ENCODE measurements at regions not wholly inside any gene's neighbourhood (a gene's known extent, or its start where the extent isn't known, plus 50 kb on each side); places are given as distances from the start of the nearest gene placed in this dataset.

DNA sequence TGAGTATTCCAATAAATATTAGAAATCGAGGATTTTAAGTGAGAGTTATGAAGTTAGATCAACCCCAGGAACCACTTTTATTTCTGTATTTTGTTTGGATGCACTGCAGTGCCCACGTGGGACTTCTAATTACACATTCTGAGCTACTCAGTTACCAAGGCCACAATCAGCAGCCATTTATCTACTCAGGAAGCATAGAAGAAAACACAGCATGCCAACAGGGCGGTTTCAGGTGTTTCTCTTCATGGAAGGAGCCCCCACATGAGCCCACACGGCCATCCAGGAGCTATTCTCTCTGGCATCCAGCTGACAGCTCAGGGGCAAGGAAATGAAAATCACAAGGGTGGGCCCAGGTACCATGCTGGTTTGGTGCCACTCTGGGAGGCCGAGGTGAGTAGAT, 266.5 kb upstream of the MKLN1 start:
- Histone ChIP-seq H3K4me1 (ENCODE audit: control insufficient read depth, extremely low read depth, insufficient read depth, low read length) (no peaks in the 10 kb centered on the region), H3K27me3 (ENCODE audit: control insufficient read depth, extremely low read depth, insufficient read depth, low read length) (no peaks in the 10 kb centered on the region), H3K36me3 (ENCODE audit: control insufficient read depth in 2 of 2, extremely low read depth in 1 of 2, insufficient read depth in 2 of 2, low read length in 2 of 2) (no peaks in the 10 kb centered on the region), H4K20me1 (ENCODE audit: control insufficient read depth, extremely low read depth, insufficient read depth, low read length) (no peaks in the 10 kb centered on the region), H3K9ac (ENCODE audit: control insufficient read depth, extremely low read depth, insufficient read depth, low read length) (no peak overlapping the region), H3K79me2 (ENCODE audit: control insufficient read depth, insufficient read depth, low read length) (no peaks in the 10 kb centered on the region), H3K4me2 (ENCODE audit: control insufficient read depth, extremely low read depth, insufficient read depth, low read depth, low read length) (no peak overlapping the region), H3K9me1 (ENCODE audit: control insufficient read depth, extremely low read depth, insufficient read depth, low read length) (no peaks in the 10 kb centered on the region), H3K4me3 (ENCODE audit: control insufficient read depth in 2 of 3, extremely low read depth in 1 of 3, insufficient read depth in 2 of 3, low read depth in 1 of 3, low read length in 3 of 3) (no peak overlapping the region), H3K27ac (ENCODE audit: control insufficient read depth, insufficient read depth, low read length) (no peak overlapping the region), H3K9me3 (ENCODE audit: control insufficient read depth, low read depth, low read length) (no peaks in the 10 kb centered on the region), H2AFZ (ENCODE audit: control insufficient read depth, low read length) (no peak overlapping the region)
- dilution Hi-C loops (cut with MboI; ENCODE audit: extremely low pct_ligation_motif_present, low sequenced_read_pairs): no loop called here
- no peak for TF ChIP-seq EZH2 (IDR thresholded peaks at IDR 0.05; ENCODE audit: low read length)
- no peak for FAIRE-seq
- no peak for DNase-seq (ENCODE audit: low read depth, low spot score)

DNA sequence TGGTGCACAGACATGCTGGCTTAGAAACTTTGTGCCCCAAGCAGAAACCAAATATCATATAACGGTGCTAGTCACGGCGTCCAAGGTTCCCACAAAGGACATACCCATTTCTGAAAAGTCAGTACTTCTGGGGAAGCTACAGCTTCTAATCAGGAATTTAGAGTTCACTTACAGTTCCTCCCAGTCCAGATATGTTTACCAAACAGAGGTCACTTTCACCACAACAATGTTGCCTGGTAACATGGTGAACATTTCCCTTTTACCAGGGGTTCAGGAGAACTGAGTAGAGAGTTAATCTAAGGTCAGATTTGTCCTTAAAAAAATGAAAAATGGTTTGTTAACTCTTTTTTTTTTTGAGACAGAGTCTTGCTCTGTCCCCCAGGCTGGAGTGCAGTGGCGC, 265.9 kb upstream of the MKLN1 start:
- Histone ChIP-seq H3K4me3 (ENCODE audit: control insufficient read depth in 2 of 3, extremely low read depth in 1 of 3, insufficient read depth in 2 of 3, low read depth in 1 of 3, low read length in 3 of 3) (no peak overlapping the region), H3K9ac (ENCODE audit: control insufficient read depth, extremely low read depth, insufficient read depth, low read length) (no peak overlapping the region), H4K20me1 (ENCODE audit: control insufficient read depth, extremely low read depth, insufficient read depth, low read length) (no peaks in the 10 kb centered on the region), H3K36me3 (ENCODE audit: control insufficient read depth in 2 of 2, extremely low read depth in 1 of 2, insufficient read depth in 2 of 2, low read length in 2 of 2) (no peaks in the 10 kb centered on the region), H3K4me2 (ENCODE audit: control insufficient read depth, extremely low read depth, insufficient read depth, low read depth, low read length) (no peak overlapping the region), H3K9me3 (ENCODE audit: control insufficient read depth, low read depth, low read length) (no peaks in the 10 kb centered on the region), H3K79me2 (ENCODE audit: control insufficient read depth, insufficient read depth, low read length) (no peaks in the 10 kb centered on the region), H3K27me3 (ENCODE audit: control insufficient read depth, extremely low read depth, insufficient read depth, low read length) (no peaks in the 10 kb centered on the region), H2AFZ (ENCODE audit: control insufficient read depth, low read length) (no peak overlapping the region), H3K27ac (ENCODE audit: control insufficient read depth, insufficient read depth, low read length) (no peak overlapping the region), H3K4me1 (ENCODE audit: control insufficient read depth, extremely low read depth, insufficient read depth, low read length) (no peaks in the 10 kb centered on the region), H3K9me1 (ENCODE audit: control insufficient read depth, extremely low read depth, insufficient read depth, low read length) (no peaks in the 10 kb centered on the region)
- DNase-seq (ENCODE audit: low read depth, low spot score) (no peak), FAIRE-seq (no peak)
- dilution Hi-C loops (cut with MboI; ENCODE audit: extremely low pct_ligation_motif_present, low sequenced_read_pairs): no loop called here
- TF ChIP-seq, protein P1, sequence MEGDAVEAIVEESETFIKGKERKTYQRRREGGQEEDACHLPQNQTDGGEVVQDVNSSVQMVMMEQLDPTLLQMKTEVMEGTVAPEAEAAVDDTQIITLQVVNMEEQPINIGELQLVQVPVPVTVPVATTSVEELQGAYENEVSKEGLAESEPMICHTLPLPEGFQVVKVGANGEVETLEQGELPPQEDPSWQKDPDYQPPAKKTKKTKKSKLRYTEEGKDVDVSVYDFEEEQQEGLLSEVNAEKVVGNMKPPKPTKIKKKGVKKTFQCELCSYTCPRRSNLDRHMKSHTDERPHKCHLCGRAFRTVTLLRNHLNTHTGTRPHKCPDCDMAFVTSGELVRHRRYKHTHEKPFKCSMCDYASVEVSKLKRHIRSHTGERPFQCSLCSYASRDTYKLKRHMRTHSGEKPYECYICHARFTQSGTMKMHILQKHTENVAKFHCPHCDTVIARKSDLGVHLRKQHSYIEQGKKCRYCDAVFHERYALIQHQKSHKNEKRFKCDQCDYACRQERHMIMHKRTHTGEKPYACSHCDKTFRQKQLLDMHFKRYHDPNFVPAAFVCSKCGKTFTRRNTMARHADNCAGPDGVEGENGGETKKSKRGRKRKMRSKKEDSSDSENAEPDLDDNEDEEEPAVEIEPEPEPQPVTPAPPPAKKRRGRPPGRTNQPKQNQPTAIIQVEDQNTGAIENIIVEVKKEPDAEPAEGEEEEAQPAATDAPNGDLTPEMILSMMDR (optimal IDR thresholded peaks at IDR 0.05 in 1 of 3, IDR thresholded peaks at IDR 0.05 in 1 of 3, conservative IDR thresholded peaks at IDR 0.05 in 1 of 3; ENCODE audit: extremely low read depth in 1 of 3, insufficient read depth in 2 of 3, low read length in 3 of 3): no peak
- TF ChIP-seq EZH2 (IDR thresholded peaks at IDR 0.05; ENCODE audit: low read length): no peak

DNA sequence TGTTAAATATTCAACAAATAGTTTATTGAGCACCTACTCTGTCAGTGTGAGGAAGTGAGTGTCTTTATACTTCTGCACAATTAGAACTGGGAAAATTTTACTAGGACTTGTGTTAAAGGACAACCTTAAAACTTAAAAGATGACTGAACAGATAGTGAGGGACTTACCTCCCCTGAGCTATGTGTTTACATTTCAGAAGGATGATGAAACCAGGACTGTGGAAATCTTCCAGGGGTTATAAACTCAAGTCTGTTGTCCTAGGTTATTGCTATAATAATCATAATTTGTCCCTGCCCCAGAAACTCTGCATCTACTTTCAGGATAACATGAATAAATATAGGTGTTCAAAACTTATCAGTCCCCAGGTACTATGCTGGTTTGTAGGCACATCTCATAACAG, 261.0 kb upstream of the MKLN1 start:
- dilution Hi-C loops (cut with MboI; ENCODE audit: extremely low pct_ligation_motif_present, low sequenced_read_pairs): no loop called here
- Histone ChIP-seq H3K9me3 (ENCODE audit: control insufficient read depth, low read depth, low read length) (no peaks in the 10 kb centered on the region), H3K4me3 (ENCODE audit: control insufficient read depth in 2 of 3, extremely low read depth in 1 of 3, insufficient read depth in 2 of 3, low read depth in 1 of 3, low read length in 3 of 3) (no peak overlapping the region), H2AFZ (ENCODE audit: control insufficient read depth, low read length) (no peak overlapping the region), H3K27ac (ENCODE audit: control insufficient read depth, insufficient read depth, low read length) (no peak overlapping the region), H3K9me1 (ENCODE audit: control insufficient read depth, extremely low read depth, insufficient read depth, low read length) (no peaks in the 10 kb centered on the region), H4K20me1 (ENCODE audit: control insufficient read depth, extremely low read depth, insufficient read depth, low read length) (no peaks in the 10 kb centered on the region), H3K79me2 (ENCODE audit: control insufficient read depth, insufficient read depth, low read length) (no peaks in the 10 kb centered on the region), H3K9ac (ENCODE audit: control insufficient read depth, extremely low read depth, insufficient read depth, low read length) (no peak overlapping the region), H3K27me3 (ENCODE audit: control insufficient read depth, extremely low read depth, insufficient read depth, low read length) (no peaks in the 10 kb centered on the region), H3K36me3 (ENCODE audit: control insufficient read depth in 2 of 2, extremely low read depth in 1 of 2, insufficient read depth in 2 of 2, low read length in 2 of 2) (no peaks in the 10 kb centered on the region), H3K4me2 (ENCODE audit: control insufficient read depth, extremely low read depth, insufficient read depth, low read depth, low read length) (no peak overlapping the region), H3K4me1 (ENCODE audit: control insufficient read depth, extremely low read depth, insufficient read depth, low read length) (no peaks in the 10 kb centered on the region)
- DNase-seq (ENCODE audit: low read depth, low spot score) (no peak), FAIRE-seq (no peak)
- TF ChIP-seq, protein P1 (optimal IDR thresholded peaks at IDR 0.05 in 1 of 3, IDR thresholded peaks at IDR 0.05 in 1 of 3, conservative IDR thresholded peaks at IDR 0.05 in 1 of 3; ENCODE audit: extremely low read depth in 1 of 3, insufficient read depth in 2 of 3, low read length in 3 of 3): no peak
- no peak for TF ChIP-seq EZH2 (IDR thresholded peaks at IDR 0.05; ENCODE audit: low read length)

Measured in keratinocyte (primary cell).